GM18870 (cell line): ENCODE measurements at regions not wholly inside any gene's neighbourhood (a gene's known extent, or its start where the extent isn't known, plus 50 kb on each side); places are given as distances from the start of the nearest gene placed in this dataset.
"Not testable (repeated sequence)": the region's sequence is repeated elsewhere in the genome, so short reads cannot be mapped to it uniquely, and the experiment has no call there.

Experiments
- ATAC-seq: cut with Tn5 transposase; IDR thresholded peaks from one replicate; pipeline ENCODE4 v1.9.1; 2021; ENCODE audit warnings: moderate library complexity; ENCODE audit not compliant: unreplicated experiment

- no peak for ATAC-seq
Observed at GRCh38 chr1:73511038-73511437, 686.9 kb downstream of the LRRIQ3 start.

- no peak for ATAC-seq
Observed at GRCh38 chr1:73500154-73500553, 697.8 kb downstream of the LRRIQ3 start.

- no peak for ATAC-seq
Observed at GRCh38 chr1:73499671-73500070, 698.3 kb downstream of the LRRIQ3 start.

- no peak for ATAC-seq
Observed at GRCh38 chr1:73491621-73492020, 706.4 kb downstream of the LRRIQ3 start.

- ATAC-seq, result no peak
Observed at GRCh38 chr1:73475316-73475870, 722.6 kb downstream of the LRRIQ3 start.

GRCh38 chr1:73472810-73473209, 725.2 kb downstream of the LRRIQ3 start:
- ATAC-seq, result no peak

- no peak for ATAC-seq
Observed at GRCh38 chr1:73467731-73468130, 730.2 kb downstream of the LRRIQ3 start.

- no peak for ATAC-seq
Observed at GRCh38 chr1:73463873-73464272, 734.1 kb downstream of the LRRIQ3 start.

GRCh38 chr1:73452522-73452921, 745.5 kb downstream of the LRRIQ3 start:
- no peak for ATAC-seq

GRCh38 chr1:73450668-73451067, 747.3 kb downstream of the LRRIQ3 start:
- not testable (repeated sequence) for ATAC-seq

- no peak for ATAC-seq
Observed at GRCh38 chr1:73411479-73411878, 786.5 kb downstream of the LRRIQ3 start.

GRCh38 chr1:73401666-73402065, 796.3 kb downstream of the LRRIQ3 start:
- no peak for ATAC-seq

- no peak for ATAC-seq
Observed at GRCh38 chr1:73382966-73383365, 815.0 kb downstream of the LRRIQ3 start.

GRCh38 chr1:73366734-73367413, 831.1 kb downstream of the LRRIQ3 start:
- no peak for ATAC-seq

- no peak for ATAC-seq
Observed at GRCh38 chr1:73359001-73359400, 839.0 kb downstream of the LRRIQ3 start.

- ATAC-seq, result no peak
Observed at GRCh38 chr1:73356485-73356884, 841.5 kb downstream of the LRRIQ3 start.

GRCh38 chr1:73343947-73344346, 854.0 kb downstream of the LRRIQ3 start:
- no peak for ATAC-seq

- ATAC-seq, result no peak
Observed at GRCh38 chr1:73333847-73334503, 864.0 kb downstream of the LRRIQ3 start.

- ATAC-seq, result no peak
Observed at GRCh38 chr1:73331726-73332125, 866.2 kb downstream of the LRRIQ3 start.

GRCh38 chr1:73327998-73328397, 870.0 kb downstream of the LRRIQ3 start:
- ATAC-seq, result no peak

GRCh38 chr1:73327180-73327793, 870.7 kb downstream of the LRRIQ3 start:
- ATAC-seq, result no peak

- no peak for ATAC-seq
Observed at GRCh38 chr1:73326663-73327062, 871.3 kb downstream of the LRRIQ3 start.
